ENCODE measurements at regions not wholly inside any gene's neighbourhood (a gene's known extent, or its start where the extent isn't known, plus 50 kb on each side); places are given as distances from the start of the nearest gene placed in this dataset.

DNA sequence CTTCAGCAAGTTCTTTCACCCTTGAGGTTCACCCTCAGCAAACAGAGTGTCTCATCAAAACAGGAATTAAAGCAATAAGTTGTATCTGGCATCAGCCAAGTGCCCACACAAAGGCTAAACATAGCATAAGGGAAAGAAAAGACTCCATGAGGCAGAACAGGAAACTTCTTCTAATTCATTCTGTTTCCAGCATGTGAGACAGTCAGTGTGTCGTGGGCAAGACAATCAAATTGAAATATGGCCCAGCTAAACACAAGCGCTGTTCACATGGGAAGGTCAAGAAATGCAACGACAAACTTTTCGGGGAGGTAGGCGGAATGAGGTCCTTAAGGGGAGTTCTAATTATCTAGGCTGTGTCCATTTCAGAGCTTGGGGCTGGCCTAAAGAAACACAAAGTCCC, 393.4 kb downstream of the HAPSTR1 start (continued):
- TF ChIP-seq, protein P1, sequence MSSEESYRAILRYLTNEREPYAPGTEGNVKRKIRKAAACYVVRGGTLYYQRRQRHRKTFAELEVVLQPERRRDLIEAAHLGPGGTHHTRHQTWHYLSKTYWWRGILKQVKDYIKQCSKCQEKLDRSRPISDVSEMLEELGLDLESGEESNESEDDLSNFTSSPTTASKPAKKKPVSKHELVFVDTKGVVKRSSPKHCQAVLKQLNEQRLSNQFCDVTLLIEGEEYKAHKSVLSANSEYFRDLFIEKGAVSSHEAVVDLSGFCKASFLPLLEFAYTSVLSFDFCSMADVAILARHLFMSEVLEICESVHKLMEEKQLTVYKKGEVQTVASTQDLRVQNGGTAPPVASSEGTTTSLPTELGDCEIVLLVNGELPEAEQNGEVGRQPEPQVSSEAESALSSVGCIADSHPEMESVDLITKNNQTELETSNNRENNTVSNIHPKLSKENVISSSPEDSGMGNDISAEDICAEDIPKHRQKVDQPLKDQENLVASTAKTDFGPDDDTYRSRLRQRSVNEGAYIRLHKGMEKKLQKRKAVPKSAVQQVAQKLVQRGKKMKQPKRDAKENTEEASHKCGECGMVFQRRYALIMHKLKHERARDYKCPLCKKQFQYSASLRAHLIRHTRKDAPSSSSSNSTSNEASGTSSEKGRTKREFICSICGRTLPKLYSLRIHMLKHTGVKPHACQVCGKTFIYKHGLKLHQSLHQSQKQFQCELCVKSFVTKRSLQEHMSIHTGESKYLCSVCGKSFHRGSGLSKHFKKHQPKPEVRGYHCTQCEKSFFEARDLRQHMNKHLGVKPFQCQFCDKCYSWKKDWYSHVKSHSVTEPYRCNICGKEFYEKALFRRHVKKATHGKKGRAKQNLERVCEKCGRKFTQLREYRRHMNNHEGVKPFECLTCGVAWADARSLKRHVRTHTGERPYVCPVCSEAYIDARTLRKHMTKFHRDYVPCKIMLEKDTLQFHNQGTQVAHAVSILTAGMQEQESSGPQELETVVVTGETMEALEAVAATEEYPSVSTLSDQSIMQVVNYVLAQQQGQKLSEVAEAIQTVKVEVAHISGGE (tag by site-specific recombination; conservative IDR thresholded peaks at IDR 0.05; ENCODE audit: low read depth) = no peak
- TF ChIP-seq ZNF132 (tag by site-specific recombination; IDR thresholded peaks at IDR 0.05; ENCODE audit: borderline replicate concordance) (no peak), ZNF37A (tag by site-specific recombination; IDR thresholded peaks at IDR 0.05) (no peak), ZNF155 (tag by site-specific recombination; IDR thresholded peaks at IDR 0.05) (no peak), HOXD13 (CRISPR knock-in tag; IDR thresholded peaks at IDR 0.05; ENCODE audit: borderline replicate concordance) (no peak)
- TF ChIP-seq, protein P2, sequence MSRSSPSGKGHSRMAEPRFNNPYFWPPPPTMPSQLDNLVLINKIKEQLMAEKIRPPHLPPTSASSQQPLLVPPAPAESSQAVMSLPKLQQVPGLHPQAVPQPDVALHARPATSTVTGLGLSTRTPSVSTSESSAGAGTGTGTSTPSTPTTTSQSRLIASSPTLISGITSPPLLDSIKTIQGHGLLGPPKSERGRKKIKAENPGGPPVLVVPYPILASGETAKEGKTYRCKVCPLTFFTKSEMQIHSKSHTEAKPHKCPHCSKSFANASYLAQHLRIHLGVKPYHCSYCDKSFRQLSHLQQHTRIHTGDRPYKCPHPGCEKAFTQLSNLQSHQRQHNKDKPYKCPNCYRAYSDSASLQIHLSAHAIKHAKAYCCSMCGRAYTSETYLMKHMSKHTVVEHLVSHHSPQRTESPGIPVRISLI (tag by site-specific recombination; IDR thresholded peaks at IDR 0.05) = no peak
- TF ChIP-seq, protein P3, sequence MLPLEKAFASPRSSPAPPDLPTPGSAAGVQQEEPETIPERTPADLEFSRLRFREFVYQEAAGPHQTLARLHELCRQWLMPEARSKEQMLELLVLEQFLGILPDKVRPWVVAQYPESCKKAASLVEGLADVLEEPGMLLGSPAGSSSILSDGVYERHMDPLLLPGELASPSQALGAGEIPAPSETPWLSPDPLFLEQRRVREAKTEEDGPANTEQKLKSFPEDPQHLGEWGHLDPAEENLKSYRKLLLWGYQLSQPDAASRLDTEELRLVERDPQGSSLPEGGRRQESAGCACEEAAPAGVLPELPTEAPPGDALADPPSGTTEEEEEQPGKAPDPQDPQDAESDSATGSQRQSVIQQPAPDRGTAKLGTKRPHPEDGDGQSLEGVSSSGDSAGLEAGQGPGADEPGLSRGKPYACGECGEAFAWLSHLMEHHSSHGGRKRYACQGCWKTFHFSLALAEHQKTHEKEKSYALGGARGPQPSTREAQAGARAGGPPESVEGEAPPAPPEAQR (tag by site-specific recombination; IDR thresholded peaks at IDR 0.05) = no peak

DNA sequence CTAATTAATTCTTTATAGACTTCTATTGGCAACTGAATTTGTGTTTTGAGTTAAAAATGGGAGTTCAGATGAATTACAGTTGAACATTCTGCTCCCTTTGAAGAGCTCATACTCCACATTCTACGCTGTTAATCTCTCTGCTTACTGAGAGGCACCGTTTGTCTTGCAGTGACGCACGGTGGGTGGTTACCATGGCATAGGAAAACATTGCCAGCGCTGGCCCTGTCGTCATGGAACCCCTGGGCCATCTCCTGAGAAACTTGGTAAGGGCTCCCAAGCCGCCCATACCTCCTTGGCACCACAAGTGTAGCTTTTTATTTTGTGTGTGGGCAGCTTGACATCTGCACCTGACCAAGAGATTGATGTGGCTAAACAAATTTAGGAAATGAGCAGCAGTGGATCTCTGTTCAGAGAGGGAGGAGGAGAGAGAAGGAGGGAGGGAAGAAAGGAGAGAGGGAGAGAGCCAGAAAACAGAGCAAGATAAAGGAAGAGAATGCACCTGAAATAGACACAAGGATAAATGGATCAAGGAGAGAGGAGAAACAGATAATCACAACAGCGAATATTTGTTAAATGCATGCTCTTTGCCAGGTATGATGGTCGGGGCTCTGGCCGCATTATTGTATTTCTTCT, 398.5 kb downstream of the HAPSTR1 start:
- CTCF ChIA-PET = interaction anchor here (0.6 kb wide), 1 partner anchor 750 kb away, joined by 3 read pairs; no protein-coding TSS in a partner anchor

DNA sequence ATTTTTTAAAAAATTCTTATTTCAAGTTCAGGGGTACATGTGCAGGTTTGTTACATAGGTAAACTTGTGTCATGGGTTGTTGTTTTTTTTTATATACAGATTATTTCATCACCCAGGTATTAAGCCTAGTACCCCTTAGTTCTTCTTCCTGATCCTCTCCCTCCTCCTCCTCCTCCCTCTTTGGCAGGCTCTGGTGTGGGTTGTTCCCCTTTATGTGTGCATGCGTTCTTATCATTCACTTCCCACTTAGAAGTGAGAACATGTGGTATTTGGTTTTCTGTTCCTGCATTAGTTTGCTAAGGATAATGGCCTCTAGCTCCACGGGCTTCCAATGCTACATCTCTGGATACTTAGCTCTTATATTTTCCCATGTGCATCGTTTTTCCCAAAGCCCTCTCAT, 404.4 kb downstream of the HAPSTR1 start:
- no peak overlapping the region for H3K27ac ChIP-seq (ENCODE audit: extremely low read depth, low read depth, low read length)
- POLR2A ChIA-PET = no interaction called here
- CTCF ChIA-PET = no interaction called here
- H3K4me3 ChIP-seq (ENCODE audit: low read depth, low read length) = no peak overlapping the region
- no peaks in the 10 kb centered on the region for H3K9me3 ChIP-seq (ENCODE audit: control insufficient read depth, insufficient read depth, low read depth, low read length)
- H3K4me1 ChIP-seq (ENCODE audit: control insufficient read depth, insufficient read depth, low read length) = no peaks in the 10 kb centered on the region
- H3K36me3 ChIP-seq (ENCODE audit: control insufficient read depth in 2 of 2, insufficient read depth in 1 of 2, low read length in 2 of 2) = no peaks in the 10 kb centered on the region
- TF ChIP-seq, protein P4, sequence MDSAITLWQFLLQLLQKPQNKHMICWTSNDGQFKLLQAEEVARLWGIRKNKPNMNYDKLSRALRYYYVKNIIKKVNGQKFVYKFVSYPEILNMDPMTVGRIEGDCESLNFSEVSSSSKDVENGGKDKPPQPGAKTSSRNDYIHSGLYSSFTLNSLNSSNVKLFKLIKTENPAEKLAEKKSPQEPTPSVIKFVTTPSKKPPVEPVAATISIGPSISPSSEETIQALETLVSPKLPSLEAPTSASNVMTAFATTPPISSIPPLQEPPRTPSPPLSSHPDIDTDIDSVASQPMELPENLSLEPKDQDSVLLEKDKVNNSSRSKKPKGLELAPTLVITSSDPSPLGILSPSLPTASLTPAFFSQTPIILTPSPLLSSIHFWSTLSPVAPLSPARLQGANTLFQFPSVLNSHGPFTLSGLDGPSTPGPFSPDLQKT (IDR thresholded peaks at IDR 0.05; ENCODE audit: borderline replicate concordance, low read depth, low read length) = no peak
- no peak for TF ChIP-seq ZIC2 (tag by site-specific recombination; IDR thresholded peaks at IDR 0.05)
- no peak for TF ChIP-seq ZNF214 (tag by site-specific recombination; IDR thresholded peaks at IDR 0.05; ENCODE audit: borderline replicate concordance)
- TF ChIP-seq ZNF324 (tag by site-specific recombination; IDR thresholded peaks at IDR 0.05) = no peak
- TF ChIP-seq OVOL3 (tag by site-specific recombination; IDR thresholded peaks at IDR 0.05) = no peak
- no peak for TF ChIP-seq KLF9 (tag by site-specific recombination; IDR thresholded peaks at IDR 0.05; ENCODE audit: low read depth)
- TF ChIP-seq ZNF777 (tag by site-specific recombination; IDR thresholded peaks at IDR 0.05; ENCODE audit: borderline replicate concordance) = no peak
- no peak for TF ChIP-seq ZNF114 (tag by site-specific recombination; IDR thresholded peaks at IDR 0.05)
- TF ChIP-seq ZNF830 (tag by site-specific recombination; IDR thresholded peaks at IDR 0.05; ENCODE audit: low read depth) = no peak
- TF ChIP-seq, protein P5, sequence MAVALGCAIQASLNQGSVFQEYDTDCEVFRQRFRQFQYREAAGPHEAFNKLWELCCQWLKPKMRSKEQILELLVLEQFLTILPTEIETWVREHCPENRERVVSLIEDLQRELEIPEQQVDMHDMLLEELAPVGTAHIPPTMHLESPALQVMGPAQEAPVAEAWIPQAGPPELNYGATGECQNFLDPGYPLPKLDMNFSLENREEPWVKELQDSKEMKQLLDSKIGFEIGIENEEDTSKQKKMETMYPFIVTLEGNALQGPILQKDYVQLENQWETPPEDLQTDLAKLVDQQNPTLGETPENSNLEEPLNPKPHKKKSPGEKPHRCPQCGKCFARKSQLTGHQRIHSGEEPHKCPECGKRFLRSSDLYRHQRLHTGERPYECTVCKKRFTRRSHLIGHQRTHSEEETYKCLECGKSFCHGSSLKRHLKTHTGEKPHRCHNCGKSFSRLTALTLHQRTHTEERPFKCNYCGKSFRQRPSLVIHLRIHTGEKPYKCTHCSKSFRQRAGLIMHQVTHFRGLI (tag by site-specific recombination; IDR thresholded peaks at IDR 0.05) = no peak
- no peak for TF ChIP-seq ZNF624 (tag by site-specific recombination; IDR thresholded peaks at IDR 0.05)
- TF ChIP-seq ZNF473 (tag by site-specific recombination; IDR thresholded peaks at IDR 0.05) = no peak

More for the DNA sequence above, 398.5 kb downstream of the HAPSTR1 start:
- H3K4me1 ChIP-seq (ENCODE audit: control insufficient read depth, insufficient read depth, low read length) = no peaks in the 10 kb centered on the region
- no peak overlapping the region for H3K4me3 ChIP-seq (ENCODE audit: low read depth, low read length)
- TF ChIP-seq BCL11A (tag by site-specific recombination; IDR thresholded peaks at IDR 0.05; ENCODE audit: low read depth) = no peak
- TF ChIP-seq, protein P3 (tag by site-specific recombination; IDR thresholded peaks at IDR 0.05) = no peak
- TF ChIP-seq SP7 (tag by site-specific recombination; IDR thresholded peaks at IDR 0.05) = no peak
- TF ChIP-seq ZBTB48 (tag by site-specific recombination; IDR thresholded peaks at IDR 0.05) = no peak
- TF ChIP-seq ZNF16 (tag by site-specific recombination; IDR thresholded peaks at IDR 0.05; ENCODE audit: low read depth) = no peak
- TF ChIP-seq ZFP3 (tag by site-specific recombination; IDR thresholded peaks at IDR 0.05; ENCODE audit: low read depth) = no peak
- no peak for TF ChIP-seq ZBTB21 (tag by site-specific recombination; IDR thresholded peaks at IDR 0.05)
- no peak for TF ChIP-seq ZNF768 (tag by site-specific recombination; IDR thresholded peaks at IDR 0.05)
- no peak for TF ChIP-seq ZNF777 (tag by site-specific recombination; IDR thresholded peaks at IDR 0.05; ENCODE audit: borderline replicate concordance)
- no peak for TF ChIP-seq KLF10 (tag by site-specific recombination; IDR thresholded peaks at IDR 0.05)
- no peak for TF ChIP-seq ZNF302 (tag by site-specific recombination; IDR thresholded peaks at IDR 0.05; ENCODE audit: low read depth)
- H3K27ac ChIP-seq (ENCODE audit: extremely low read depth, low read depth, low read length) = no peak overlapping the region
- H3K36me3 ChIP-seq (ENCODE audit: control insufficient read depth in 2 of 2, insufficient read depth in 1 of 2, low read length in 2 of 2) = no peaks in the 10 kb centered on the region
- H3K9me3 ChIP-seq (ENCODE audit: control insufficient read depth, insufficient read depth, low read depth, low read length) = no peaks in the 10 kb centered on the region
- POLR2A ChIA-PET = no interaction called here
